ENCODE measurements at regions not wholly inside any gene's neighbourhood (a gene's known extent, or its start where the extent isn't known, plus 50 kb on each side); places are given as distances from the start of the nearest gene placed in this dataset.

DNA sequence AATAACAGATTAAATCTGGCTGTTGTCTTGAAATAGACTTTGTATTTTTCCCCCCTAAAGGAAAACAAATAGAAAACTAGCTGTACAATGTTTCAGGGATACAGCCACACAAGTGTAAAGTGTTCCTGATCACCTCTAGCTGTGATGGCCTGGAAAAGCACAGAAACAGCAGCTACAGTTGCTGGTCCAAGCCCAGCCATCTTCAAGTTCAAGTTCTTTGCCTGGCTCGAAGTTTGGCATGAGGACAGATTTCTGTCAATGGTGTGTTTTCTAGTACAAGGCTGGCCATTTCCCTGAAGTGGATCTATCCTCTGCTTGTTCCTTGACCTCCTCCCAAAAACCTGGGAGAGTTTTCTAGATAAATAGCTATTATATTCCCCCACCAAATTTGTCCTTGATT lies 272.2 kb upstream of the ADRA1B start:
- DNase-seq (ENCODE audit: low spot score): no peak
- no peak overlapping the region for H3K4me3 ChIP-seq (ENCODE audit: low read depth in 1 of 3, low read length in 3 of 3)
- TF ChIP-seq ZBTB33 (IDR thresholded peaks at IDR 0.05): no peak
- TF ChIP-seq, protein P1, sequence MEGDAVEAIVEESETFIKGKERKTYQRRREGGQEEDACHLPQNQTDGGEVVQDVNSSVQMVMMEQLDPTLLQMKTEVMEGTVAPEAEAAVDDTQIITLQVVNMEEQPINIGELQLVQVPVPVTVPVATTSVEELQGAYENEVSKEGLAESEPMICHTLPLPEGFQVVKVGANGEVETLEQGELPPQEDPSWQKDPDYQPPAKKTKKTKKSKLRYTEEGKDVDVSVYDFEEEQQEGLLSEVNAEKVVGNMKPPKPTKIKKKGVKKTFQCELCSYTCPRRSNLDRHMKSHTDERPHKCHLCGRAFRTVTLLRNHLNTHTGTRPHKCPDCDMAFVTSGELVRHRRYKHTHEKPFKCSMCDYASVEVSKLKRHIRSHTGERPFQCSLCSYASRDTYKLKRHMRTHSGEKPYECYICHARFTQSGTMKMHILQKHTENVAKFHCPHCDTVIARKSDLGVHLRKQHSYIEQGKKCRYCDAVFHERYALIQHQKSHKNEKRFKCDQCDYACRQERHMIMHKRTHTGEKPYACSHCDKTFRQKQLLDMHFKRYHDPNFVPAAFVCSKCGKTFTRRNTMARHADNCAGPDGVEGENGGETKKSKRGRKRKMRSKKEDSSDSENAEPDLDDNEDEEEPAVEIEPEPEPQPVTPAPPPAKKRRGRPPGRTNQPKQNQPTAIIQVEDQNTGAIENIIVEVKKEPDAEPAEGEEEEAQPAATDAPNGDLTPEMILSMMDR (IDR thresholded peaks at IDR 0.05; ENCODE audit: low read depth, low read length, missing input control): no peak
- TF ChIP-seq FOXA1 (IDR thresholded peaks at IDR 0.05): no peak
- TF ChIP-seq NR2F2 (IDR thresholded peaks at IDR 0.05): no peak
- no peak for TF ChIP-seq TAF1 (conservative IDR thresholded peaks at IDR 0.05)
- TF ChIP-seq EGR1 (IDR thresholded peaks at IDR 0.05; ENCODE audit: low read depth in 2 of 2): no peak
- TF ChIP-seq ATF3 (IDR thresholded peaks at IDR 0.05): no peak
- 45% methylated on average over 1 of the region's 1 CpG for WGBS
- no peaks in the 10 kb centered on the region for H3K4me1 ChIP-seq (ENCODE audit: control insufficient read depth in 4 of 4, insufficient read depth in 4 of 4, low read length in 3 of 4)
- H3K27ac ChIP-seq (ENCODE audit: low read depth in 1 of 2, low read length in 2 of 2): no peak overlapping the region
- peaks cover 0 to under 1% (median 0%) of the 10 kb centered on the region in 4 donors for H3K27me3 ChIP-seq (ENCODE audit: control insufficient read depth in 4 of 4, insufficient read depth in 4 of 4, low read length in 3 of 4)
- no peaks in the 10 kb centered on the region for H3K36me3 ChIP-seq (ENCODE audit: control insufficient read depth in 4 of 4, insufficient read depth in 3 of 4, low read depth in 1 of 4, low read length in 3 of 4)
- H3K9ac ChIP-seq (ENCODE audit: low read depth in 1 of 2, low read length in 2 of 2): no peak overlapping the region
- no peaks in the 10 kb centered on the region for H3K9me3 ChIP-seq (ENCODE audit: control insufficient read depth in 4 of 4, low read length in 3 of 4)

DNA sequence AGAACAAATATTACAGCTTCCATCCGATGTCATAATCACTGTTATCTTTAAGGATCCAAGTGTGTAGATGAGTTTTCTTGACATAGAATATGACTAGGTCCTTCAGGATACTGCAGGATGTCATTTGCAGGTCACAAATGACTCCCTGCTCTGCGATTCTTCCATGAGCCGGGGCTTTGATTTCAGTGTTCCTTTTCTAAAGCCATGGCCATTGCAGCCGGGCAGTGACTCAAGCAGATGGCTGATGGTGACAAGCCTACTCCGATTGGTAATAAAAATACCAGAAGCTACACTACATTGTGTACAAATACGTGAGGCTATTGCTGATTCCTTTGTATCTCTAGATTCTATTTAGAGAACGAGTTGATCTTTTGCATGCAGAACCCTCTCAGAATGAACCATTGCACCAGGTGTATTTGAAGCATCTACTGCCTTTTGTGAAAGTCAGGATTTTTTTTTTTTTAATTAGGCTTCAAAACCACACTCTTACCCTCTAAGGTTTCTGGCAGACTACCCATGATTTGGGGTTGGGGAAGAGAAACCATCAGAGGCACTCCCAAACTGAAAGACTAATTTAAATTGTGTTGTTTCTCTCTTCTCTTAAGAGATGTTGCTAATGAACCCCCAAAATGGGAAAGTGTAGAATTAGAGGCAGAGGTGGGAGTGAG lies 271.0 kb upstream of the ADRA1B start:
- no peak for TF ChIP-seq FOXA1 (IDR thresholded peaks at IDR 0.05)
- H3K27ac ChIP-seq (ENCODE audit: low read depth in 1 of 2, low read length in 2 of 2): no peak overlapping the region
- H3K9me3 ChIP-seq (ENCODE audit: control insufficient read depth in 4 of 4, low read length in 3 of 4): no peaks in the 10 kb centered on the region
- H3K4me3 ChIP-seq (ENCODE audit: low read depth in 1 of 3, low read length in 3 of 3): no peak overlapping the region
- no peaks in the 10 kb centered on the region for H3K36me3 ChIP-seq (ENCODE audit: control insufficient read depth in 4 of 4, insufficient read depth in 3 of 4, low read depth in 1 of 4, low read length in 3 of 4)
- H3K9ac ChIP-seq (ENCODE audit: low read depth in 1 of 2, low read length in 2 of 2): no peak overlapping the region
- H3K27me3 ChIP-seq (ENCODE audit: control insufficient read depth in 4 of 4, insufficient read depth in 4 of 4, low read length in 3 of 4): peaks cover 0 to 2% (median 0%) of the 10 kb centered on the region in 4 donors
- WGBS: 71% methylated on average over 7 of the region's 7 CpGs
- no peaks in the 10 kb centered on the region for H3K4me1 ChIP-seq (ENCODE audit: control insufficient read depth in 4 of 4, insufficient read depth in 4 of 4, low read length in 3 of 4)
- DNase-seq (ENCODE audit: low spot score): no peak

- DNase-seq (ENCODE audit: low spot score): no peak
- no peaks in the 10 kb centered on the region for H3K4me1 ChIP-seq (ENCODE audit: control insufficient read depth in 4 of 4, insufficient read depth in 4 of 4, low read length in 3 of 4)
- H3K36me3 ChIP-seq (ENCODE audit: control insufficient read depth in 4 of 4, insufficient read depth in 3 of 4, low read depth in 1 of 4, low read length in 3 of 4): no peaks in the 10 kb centered on the region
- no peak overlapping the region for H3K27ac ChIP-seq (ENCODE audit: low read depth in 1 of 2, low read length in 2 of 2)
- H3K9me3 ChIP-seq (ENCODE audit: control insufficient read depth in 4 of 4, low read length in 3 of 4): no peaks in the 10 kb centered on the region
- no peak for TF ChIP-seq HNF4G (IDR thresholded peaks at IDR 0.05)
- TF ChIP-seq, protein P2, sequence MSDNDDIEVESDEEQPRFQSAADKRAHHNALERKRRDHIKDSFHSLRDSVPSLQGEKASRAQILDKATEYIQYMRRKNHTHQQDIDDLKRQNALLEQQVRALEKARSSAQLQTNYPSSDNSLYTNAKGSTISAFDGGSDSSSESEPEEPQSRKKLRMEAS (IDR thresholded peaks at IDR 0.05): no peak
- H3K9ac ChIP-seq (ENCODE audit: low read depth in 1 of 2, low read length in 2 of 2): no peak overlapping the region
- H3K27me3 ChIP-seq (ENCODE audit: control insufficient read depth in 4 of 4, insufficient read depth in 4 of 4, low read length in 3 of 4): peaks cover 0 to 2% (median 0%) of the 10 kb centered on the region in 4 donors
- H3K4me3 ChIP-seq (ENCODE audit: low read depth in 1 of 3, low read length in 3 of 3): no peak overlapping the region
- 76% methylated on average over 2 of the region's 2 CpGs for WGBS
Measured at GRCh38 chr5:159650803-159651202, 265.5 kb upstream of the ADRA1B start.
